ENCODE measurements at regions not wholly inside any gene's neighbourhood (a gene's known extent, or its start where the extent isn't known, plus 50 kb on each side); places are given as distances from the start of the nearest gene placed in this dataset.

DNA sequence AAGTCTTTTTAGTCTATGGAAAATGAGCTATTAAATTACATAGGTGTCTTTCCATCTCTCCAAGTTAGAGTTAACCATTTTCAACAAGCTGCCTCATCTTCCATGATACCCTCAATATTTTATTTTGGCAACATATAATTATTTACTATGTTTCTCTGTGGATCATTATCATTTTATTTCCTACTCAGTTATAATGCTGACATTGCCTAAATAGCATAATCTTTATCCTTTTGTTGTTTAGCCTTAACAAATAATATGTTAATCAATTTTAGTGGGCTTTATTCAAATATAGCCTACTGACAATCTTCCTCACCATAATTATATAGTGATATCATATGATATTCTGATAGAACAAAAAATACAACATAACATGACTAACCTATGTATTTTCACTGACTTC, 1044.8 kb upstream of the FOXG1 start:
- no peak for TF ChIP-seq ZBTB7A (IDR thresholded peaks at IDR 0.05; ENCODE audit: low read depth)
- no peak for TF ChIP-seq YY1 (IDR thresholded peaks at IDR 0.05; ENCODE audit: low read depth)
- TF ChIP-seq RAD21 (IDR thresholded peaks at IDR 0.05; ENCODE audit: low read depth): no peak
- TF ChIP-seq TAF1 (IDR thresholded peaks at IDR 0.05; ENCODE audit: low read depth): no peak
- TF ChIP-seq, protein P1, sequence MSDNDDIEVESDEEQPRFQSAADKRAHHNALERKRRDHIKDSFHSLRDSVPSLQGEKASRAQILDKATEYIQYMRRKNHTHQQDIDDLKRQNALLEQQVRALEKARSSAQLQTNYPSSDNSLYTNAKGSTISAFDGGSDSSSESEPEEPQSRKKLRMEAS (IDR thresholded peaks at IDR 0.05): no peak
- no peak for TF ChIP-seq CREB1 (IDR thresholded peaks at IDR 0.05; ENCODE audit: low read depth)
- TF ChIP-seq, protein P2, sequence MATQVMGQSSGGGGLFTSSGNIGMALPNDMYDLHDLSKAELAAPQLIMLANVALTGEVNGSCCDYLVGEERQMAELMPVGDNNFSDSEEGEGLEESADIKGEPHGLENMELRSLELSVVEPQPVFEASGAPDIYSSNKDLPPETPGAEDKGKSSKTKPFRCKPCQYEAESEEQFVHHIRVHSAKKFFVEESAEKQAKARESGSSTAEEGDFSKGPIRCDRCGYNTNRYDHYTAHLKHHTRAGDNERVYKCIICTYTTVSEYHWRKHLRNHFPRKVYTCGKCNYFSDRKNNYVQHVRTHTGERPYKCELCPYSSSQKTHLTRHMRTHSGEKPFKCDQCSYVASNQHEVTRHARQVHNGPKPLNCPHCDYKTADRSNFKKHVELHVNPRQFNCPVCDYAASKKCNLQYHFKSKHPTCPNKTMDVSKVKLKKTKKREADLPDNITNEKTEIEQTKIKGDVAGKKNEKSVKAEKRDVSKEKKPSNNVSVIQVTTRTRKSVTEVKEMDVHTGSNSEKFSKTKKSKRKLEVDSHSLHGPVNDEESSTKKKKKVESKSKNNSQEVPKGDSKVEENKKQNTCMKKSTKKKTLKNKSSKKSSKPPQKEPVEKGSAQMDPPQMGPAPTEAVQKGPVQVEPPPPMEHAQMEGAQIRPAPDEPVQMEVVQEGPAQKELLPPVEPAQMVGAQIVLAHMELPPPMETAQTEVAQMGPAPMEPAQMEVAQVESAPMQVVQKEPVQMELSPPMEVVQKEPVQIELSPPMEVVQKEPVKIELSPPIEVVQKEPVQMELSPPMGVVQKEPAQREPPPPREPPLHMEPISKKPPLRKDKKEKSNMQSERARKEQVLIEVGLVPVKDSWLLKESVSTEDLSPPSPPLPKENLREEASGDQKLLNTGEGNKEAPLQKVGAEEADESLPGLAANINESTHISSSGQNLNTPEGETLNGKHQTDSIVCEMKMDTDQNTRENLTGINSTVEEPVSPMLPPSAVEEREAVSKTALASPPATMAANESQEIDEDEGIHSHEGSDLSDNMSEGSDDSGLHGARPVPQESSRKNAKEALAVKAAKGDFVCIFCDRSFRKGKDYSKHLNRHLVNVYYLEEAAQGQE (IDR thresholded peaks at IDR 0.05; ENCODE audit: low read depth): no peak
- no peak for TF ChIP-seq EGR1 (IDR thresholded peaks at IDR 0.05)
- no peak for TF ChIP-seq NFIC (IDR thresholded peaks at IDR 0.05)
- no peak for TF ChIP-seq TEAD4 (IDR thresholded peaks at IDR 0.05)
- TF ChIP-seq CEBPB (IDR thresholded peaks at IDR 0.05): no peak
- no peak for TF ChIP-seq TCF12 (IDR thresholded peaks at IDR 0.05; ENCODE audit: low read depth)
- no peak for TF ChIP-seq FOXM1 (IDR thresholded peaks at IDR 0.05; ENCODE audit: borderline replicate concordance, low read depth)
- TF ChIP-seq, protein P3, sequence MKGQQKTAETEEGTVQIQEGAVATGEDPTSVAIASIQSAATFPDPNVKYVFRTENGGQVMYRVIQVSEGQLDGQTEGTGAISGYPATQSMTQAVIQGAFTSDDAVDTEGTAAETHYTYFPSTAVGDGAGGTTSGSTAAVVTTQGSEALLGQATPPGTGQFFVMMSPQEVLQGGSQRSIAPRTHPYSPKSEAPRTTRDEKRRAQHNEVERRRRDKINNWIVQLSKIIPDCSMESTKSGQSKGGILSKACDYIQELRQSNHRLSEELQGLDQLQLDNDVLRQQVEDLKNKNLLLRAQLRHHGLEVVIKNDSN (IDR thresholded peaks at IDR 0.05): no peak
- no peak for TF ChIP-seq EP300 (IDR thresholded peaks at IDR 0.05; ENCODE audit: borderline replicate concordance)

DNA sequence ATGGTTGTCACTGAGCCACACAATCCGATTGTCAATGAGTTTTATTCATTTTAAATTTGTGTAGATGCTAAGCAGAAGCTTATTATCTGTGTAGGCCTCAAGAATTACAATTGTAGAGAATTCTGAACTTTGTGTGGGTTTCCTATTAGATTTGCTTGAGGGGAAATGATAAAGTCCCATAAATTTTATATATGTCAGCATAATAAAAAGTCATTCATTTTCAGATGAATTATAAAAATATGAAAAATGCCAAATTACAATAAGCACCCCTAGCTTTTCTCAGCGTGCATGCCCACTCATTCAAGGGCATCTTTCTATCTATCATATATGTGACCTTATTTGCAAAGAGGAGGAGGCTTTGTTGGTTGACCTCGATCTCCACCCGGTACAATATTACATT, 1041.1 kb upstream of the FOXG1 start:
- TF ChIP-seq, protein P3 (IDR thresholded peaks at IDR 0.05): no peak
- TF ChIP-seq TEAD4 (IDR thresholded peaks at IDR 0.05): no peak
- no peak for TF ChIP-seq EP300 (IDR thresholded peaks at IDR 0.05; ENCODE audit: borderline replicate concordance)
- no peak for TF ChIP-seq RAD21 (IDR thresholded peaks at IDR 0.05; ENCODE audit: low read depth)
- no peak for TF ChIP-seq ZBTB7A (IDR thresholded peaks at IDR 0.05; ENCODE audit: low read depth)
- TF ChIP-seq FOXM1 (IDR thresholded peaks at IDR 0.05; ENCODE audit: borderline replicate concordance, low read depth): no peak
- TF ChIP-seq, protein P1 (IDR thresholded peaks at IDR 0.05): no peak
- no peak for TF ChIP-seq CEBPB (IDR thresholded peaks at IDR 0.05)
- TF ChIP-seq NFIC (IDR thresholded peaks at IDR 0.05): no peak
- no peak for TF ChIP-seq TAF1 (IDR thresholded peaks at IDR 0.05; ENCODE audit: low read depth)
- TF ChIP-seq CREB1 (IDR thresholded peaks at IDR 0.05; ENCODE audit: low read depth): no peak
- no peak for TF ChIP-seq TCF12 (IDR thresholded peaks at IDR 0.05; ENCODE audit: low read depth)
- TF ChIP-seq YY1 (IDR thresholded peaks at IDR 0.05; ENCODE audit: low read depth): no peak
- TF ChIP-seq, protein P2 (IDR thresholded peaks at IDR 0.05; ENCODE audit: low read depth): no peak
- no peak for TF ChIP-seq EGR1 (IDR thresholded peaks at IDR 0.05)

DNA sequence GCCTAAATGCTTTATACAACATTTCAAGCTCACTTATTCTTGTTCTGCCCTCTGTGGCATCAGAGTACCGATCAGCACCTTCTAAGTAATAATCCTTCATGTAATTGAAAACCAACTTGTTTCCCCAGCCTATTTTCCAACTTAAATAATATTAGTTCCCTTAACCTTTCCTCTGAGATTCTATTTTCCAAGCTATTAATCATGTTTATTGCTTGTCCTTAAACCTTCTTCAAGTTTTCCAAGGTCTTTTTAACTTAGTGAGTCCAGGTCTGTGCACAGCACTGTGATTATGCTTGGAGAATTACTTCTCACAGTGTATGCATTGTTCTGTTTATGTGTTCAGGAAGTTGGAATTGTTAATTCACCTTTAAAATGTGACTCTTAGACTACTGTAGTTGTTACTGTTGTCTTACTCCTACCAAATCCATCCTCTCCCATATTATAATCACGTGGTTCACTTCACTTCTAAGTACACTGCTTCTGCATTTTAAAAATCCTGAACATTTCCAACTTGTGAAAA, 1039.3 kb upstream of the FOXG1 start:
- TF ChIP-seq, protein P1 (IDR thresholded peaks at IDR 0.05): no peak
- TF ChIP-seq, protein P2 (IDR thresholded peaks at IDR 0.05; ENCODE audit: low read depth): no peak
- TF ChIP-seq TEAD4 (IDR thresholded peaks at IDR 0.05) (no peak), FOXM1 (IDR thresholded peaks at IDR 0.05; ENCODE audit: borderline replicate concordance, low read depth) (no peak), ZBTB7A (IDR thresholded peaks at IDR 0.05; ENCODE audit: low read depth) (no peak), TAF1 (IDR thresholded peaks at IDR 0.05; ENCODE audit: low read depth) (no peak), RAD21 (IDR thresholded peaks at IDR 0.05; ENCODE audit: low read depth) (no peak), YY1 (IDR thresholded peaks at IDR 0.05; ENCODE audit: low read depth) (no peak), EGR1 (IDR thresholded peaks at IDR 0.05) (no peak), EP300 (IDR thresholded peaks at IDR 0.05; ENCODE audit: borderline replicate concordance) (no peak), NFIC (IDR thresholded peaks at IDR 0.05) (no peak), CREB1 (IDR thresholded peaks at IDR 0.05; ENCODE audit: low read depth) (no peak), TCF12 (IDR thresholded peaks at IDR 0.05; ENCODE audit: low read depth) (no peak), CEBPB (IDR thresholded peaks at IDR 0.05) (no peak)
- TF ChIP-seq, protein P3 (IDR thresholded peaks at IDR 0.05): no peak
